IgD-negative memory B cell (primary cell): ENCODE measurements at regions not wholly inside any gene's neighbourhood (a gene's known extent, or its start where the extent isn't known, plus 50 kb on each side); places are given as distances from the start of the nearest gene placed in this dataset.
A peak's percentile ranks its signal among the peaks of the same experiment; 100 is the strongest.

Source experiments
- H3K27ac Mint-ChIP-seq, 3 donors: one replicate each; pipeline ENCODE4 v1.8.0; 2020 to 2022; ENCODE audit warnings: mild to moderate bottlenecking in 3 of 3, mixed read lengths in 3 of 3, moderate library complexity in 1 of 3
- H3K27me3 Mint-ChIP-seq: one replicate; pipeline ENCODE4 v1.8.0; 2021; ENCODE audit warnings: mixed read lengths
- H3K36me3 Mint-ChIP-seq: one replicate; pipeline ENCODE4 v1.8.0; 2020; ENCODE audit warnings: mild to moderate bottlenecking, mixed read lengths
- H3K4me1 Mint-ChIP-seq, 3 donors: one replicate each; pipeline ENCODE4 v1.8.0; 2020 to 2022; ENCODE audit warnings: mixed read lengths in 3 of 3, mild to moderate bottlenecking in 1 of 3
- H3K4me3 Mint-ChIP-seq, 4 donors: one replicate each; pipeline ENCODE4 v1.8.0; 2020 to 2022; ENCODE audit warnings: mild to moderate bottlenecking in 4 of 4, mixed read lengths in 4 of 4, moderate library complexity in 3 of 4
- H3K9me3 Mint-ChIP-seq, 3 donors: one replicate each; pipeline ENCODE4 v1.8.0; 2020 to 2021; ENCODE audit warnings: mixed read lengths in 3 of 3, mild to moderate bottlenecking in 1 of 3

GRCh38 chr4:184293552-184293951 lies 75.9 kb upstream of the ENPP6 start:
- peaks cover 4 to 13% (median 6%) of the 10 kb centered on the region in 3 donors for H3K4me1 Mint-ChIP-seq
- H3K9me3 Mint-ChIP-seq: no peaks in the 10 kb centered on the region
- H3K27me3 Mint-ChIP-seq: no peaks in the 10 kb centered on the region
- no peak overlapping the region for H3K4me3 Mint-ChIP-seq
- no peaks in the 10 kb centered on the region for H3K36me3 Mint-ChIP-seq
- no peak overlapping the region for H3K27ac Mint-ChIP-seq

- peaks cover 11 to 19% (median 13%) of the 10 kb centered on the region in 3 donors for H3K4me1 Mint-ChIP-seq
Measured at GRCh38 chr4:184292877-184293276, 75.2 kb upstream of the ENPP6 start.

DNA sequence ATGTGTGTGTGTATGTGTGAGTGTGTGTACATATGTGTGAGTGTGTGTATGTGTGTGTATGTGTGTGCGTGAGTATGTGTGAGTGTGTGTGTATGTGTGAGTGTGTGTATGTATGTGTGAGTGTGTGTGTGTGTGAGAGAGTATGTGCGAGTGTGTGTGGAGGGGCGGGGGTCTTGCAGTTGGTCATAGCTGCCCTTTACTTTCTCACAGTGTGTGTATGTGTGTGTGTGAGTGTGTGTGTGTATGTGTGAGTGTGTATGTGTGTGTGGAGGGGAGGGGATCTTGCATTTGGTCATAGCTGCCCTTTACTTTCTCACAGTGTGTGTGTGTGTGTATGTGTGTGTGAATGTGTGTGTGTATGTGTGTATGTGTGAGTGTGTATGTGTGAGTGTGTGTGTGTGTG lies 74.8 kb upstream of the ENPP6 start:
- Mint-ChIP-seq H3K9me3 (no peaks in the 10 kb centered on the region), H3K4me1 (peaks cover 15 to 23% (median 17%) of the 10 kb centered on the region in 3 donors), H3K4me3 (no peak overlapping the region), H3K27ac (no peak overlapping the region), H3K36me3 (no peaks in the 10 kb centered on the region), H3K27me3 (no peaks in the 10 kb centered on the region)

More at GRCh38 chr4:184292877-184293276, 75.2 kb upstream of the ENPP6 start:
- Mint-ChIP-seq H3K4me3 (no peak overlapping the region), H3K27me3 (no peaks in the 10 kb centered on the region), H3K27ac (no peak overlapping the region), H3K36me3 (no peaks in the 10 kb centered on the region), H3K9me3 (no peaks in the 10 kb centered on the region)

DNA sequence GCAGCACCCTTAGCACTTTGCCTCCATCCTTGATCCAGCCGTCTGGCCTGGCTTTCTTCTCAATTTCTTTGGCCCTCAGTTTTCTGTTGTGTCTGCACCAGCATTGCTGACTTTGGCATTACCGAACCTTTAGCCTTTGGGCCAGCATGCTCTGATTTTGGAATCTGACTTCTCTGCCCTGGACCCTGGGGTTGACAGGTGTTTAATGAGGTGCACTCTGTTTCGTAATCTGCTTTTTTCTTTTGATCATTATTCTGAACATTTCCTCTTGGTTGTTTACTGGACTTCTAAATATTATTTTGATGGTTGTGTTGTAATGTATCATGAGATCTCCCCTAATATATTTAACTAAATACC lies 71.5 kb upstream of the ENPP6 start:
- Mint-ChIP-seq H3K9me3 (no peaks in the 10 kb centered on the region), H3K36me3 (no peaks in the 10 kb centered on the region), H3K27me3 (no peaks in the 10 kb centered on the region), H3K4me3 (peak overlapping the region in 1 of 4 donors; percentile 90), H3K4me1 (peaks cover 29 to 37% (median 32%) of the 10 kb centered on the region in 3 donors), H3K27ac (peak overlapping the region in 1 of 3 donors; percentile 71)

DNA sequence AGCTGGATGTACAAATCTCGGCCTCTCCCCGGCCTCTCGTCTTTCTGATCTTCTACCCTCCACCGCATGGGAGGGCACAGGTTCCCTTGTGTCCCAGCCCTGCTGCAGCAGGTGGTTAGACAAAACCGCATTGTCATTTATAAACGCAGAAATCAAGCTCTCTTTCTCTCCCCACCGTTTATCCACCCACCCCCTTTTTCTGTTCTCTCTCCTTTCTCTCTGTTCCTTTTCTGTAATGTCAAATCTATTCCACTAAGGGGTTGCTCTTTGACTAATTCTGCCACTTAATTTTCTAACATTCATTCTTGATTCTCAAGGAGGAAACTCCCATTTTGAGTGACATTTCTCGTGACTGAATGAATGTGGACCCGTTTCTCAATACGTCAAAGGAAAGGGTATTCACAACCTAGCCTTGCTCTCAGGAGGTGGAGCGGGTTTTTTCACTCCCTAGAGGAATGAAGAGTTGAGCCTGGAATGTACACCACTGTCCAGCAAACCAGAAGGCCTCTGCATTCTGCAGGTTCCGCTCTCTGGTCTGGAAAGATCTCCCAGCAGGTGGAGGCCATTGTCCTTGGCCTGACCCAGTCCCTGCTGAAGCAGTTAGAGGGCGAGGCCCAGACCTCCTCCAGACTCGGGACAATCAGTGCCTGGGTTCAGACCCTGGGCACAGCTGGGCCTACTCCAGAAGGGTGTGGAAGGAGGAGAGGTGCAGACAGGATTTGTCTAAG lies 70.9 kb upstream of the ENPP6 start:
- peak overlapping the region; percentile 1 to 91 (median 80) for H3K4me3 Mint-ChIP-seq
- peak overlapping the region in 1 of 3 donors; percentile 71 for H3K27ac Mint-ChIP-seq

DNA sequence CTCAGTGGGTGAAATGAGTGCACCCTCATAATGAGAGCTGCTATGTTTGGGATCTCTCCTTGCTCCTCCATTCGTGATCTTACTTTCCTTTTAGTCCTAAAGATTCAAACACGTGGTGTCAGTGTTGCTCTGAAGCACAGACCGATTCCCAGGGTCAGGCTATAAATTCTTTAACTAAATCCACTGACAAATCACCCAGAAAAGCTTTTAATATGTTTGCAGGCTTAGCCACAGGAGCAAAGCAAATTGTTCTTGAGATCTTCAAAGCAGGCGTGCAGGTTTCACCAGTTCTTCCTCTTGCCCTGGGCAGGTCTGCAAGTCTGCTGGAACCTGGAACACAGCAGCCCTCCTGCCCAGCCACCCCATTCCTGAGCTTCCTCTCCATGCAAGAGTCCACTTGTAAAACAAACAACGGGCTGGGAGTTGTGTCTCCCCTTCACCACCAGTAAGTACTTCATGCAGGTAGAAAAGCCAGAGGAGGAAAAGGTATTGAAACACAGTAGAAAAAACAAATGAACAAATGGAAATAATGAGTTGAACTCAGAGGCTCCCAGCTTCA lies 70.1 kb upstream of the ENPP6 start:
- H3K36me3 Mint-ChIP-seq: no peaks in the 10 kb centered on the region
- H3K27ac Mint-ChIP-seq: peak overlapping the region in 1 of 3 donors; percentile 85
- no peaks in the 10 kb centered on the region for H3K27me3 Mint-ChIP-seq
- peak overlapping the region; percentile 1 to 91 (median 80) for H3K4me3 Mint-ChIP-seq
- H3K4me1 Mint-ChIP-seq: peaks cover 39 to 44% (median 42%) of the 10 kb centered on the region in 3 donors
- H3K9me3 Mint-ChIP-seq: no peaks in the 10 kb centered on the region

More for the DNA sequence above, 70.9 kb upstream of the ENPP6 start:
- Mint-ChIP-seq H3K4me1 (peaks cover 31 to 37% (median 34%) of the 10 kb centered on the region in 3 donors), H3K9me3 (no peaks in the 10 kb centered on the region), H3K36me3 (no peaks in the 10 kb centered on the region), H3K27me3 (no peaks in the 10 kb centered on the region)

- H3K27ac Mint-ChIP-seq: no peak overlapping the region
- no peaks in the 10 kb centered on the region for H3K36me3 Mint-ChIP-seq
- no peaks in the 10 kb centered on the region for H3K27me3 Mint-ChIP-seq
- H3K4me3 Mint-ChIP-seq: no peak overlapping the region
- H3K9me3 Mint-ChIP-seq: no peaks in the 10 kb centered on the region
- H3K4me1 Mint-ChIP-seq: peaks cover 51 to 58% (median 56%) of the 10 kb centered on the region in 3 donors
Measured at GRCh38 chr4:184286358-184286757, 68.7 kb upstream of the ENPP6 start.

GRCh38 chr4:184284742-184285141 lies 67.1 kb upstream of the ENPP6 start:
- peak overlapping the region in 3 of 4 donors; percentile 0 to 30 (median 22) for H3K4me3 Mint-ChIP-seq
- H3K9me3 Mint-ChIP-seq: no peaks in the 10 kb centered on the region
- peak overlapping the region in 2 of 3 donors; percentile 15 to 71 for H3K27ac Mint-ChIP-seq
- peaks cover 65 to 72% (median 70%) of the 10 kb centered on the region in 3 donors for H3K4me1 Mint-ChIP-seq
- H3K36me3 Mint-ChIP-seq: no peaks in the 10 kb centered on the region
- H3K27me3 Mint-ChIP-seq: no peaks in the 10 kb centered on the region

DNA sequence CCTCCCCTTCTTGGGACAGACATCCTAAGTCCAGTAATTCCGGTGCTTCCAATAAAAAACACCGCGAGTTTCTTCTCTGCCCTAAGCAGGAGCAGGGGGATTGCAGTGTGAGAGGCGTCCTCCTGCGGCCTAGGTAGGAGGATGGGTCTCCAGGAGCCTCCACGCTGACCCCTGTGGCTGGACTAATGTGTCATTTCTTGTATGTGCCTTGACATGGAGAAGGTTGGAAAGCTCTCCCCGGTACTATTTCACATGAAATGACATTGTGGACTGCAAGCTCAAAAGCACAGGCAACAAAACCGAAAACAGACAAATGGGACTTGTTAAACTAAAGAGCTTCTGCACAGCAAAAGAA lies 66.6 kb upstream of the ENPP6 start:
- H3K27ac Mint-ChIP-seq: peak overlapping the region in 2 of 3 donors; percentile 15 to 71
- no peaks in the 10 kb centered on the region for H3K27me3 Mint-ChIP-seq
- H3K4me3 Mint-ChIP-seq: peak overlapping the region in 2 of 4 donors; percentile 22 to 38
- H3K4me1 Mint-ChIP-seq: peaks cover 68 to 74% (median 68%) of the 10 kb centered on the region in 3 donors
- no peaks in the 10 kb centered on the region for H3K36me3 Mint-ChIP-seq
- no peaks in the 10 kb centered on the region for H3K9me3 Mint-ChIP-seq

DNA sequence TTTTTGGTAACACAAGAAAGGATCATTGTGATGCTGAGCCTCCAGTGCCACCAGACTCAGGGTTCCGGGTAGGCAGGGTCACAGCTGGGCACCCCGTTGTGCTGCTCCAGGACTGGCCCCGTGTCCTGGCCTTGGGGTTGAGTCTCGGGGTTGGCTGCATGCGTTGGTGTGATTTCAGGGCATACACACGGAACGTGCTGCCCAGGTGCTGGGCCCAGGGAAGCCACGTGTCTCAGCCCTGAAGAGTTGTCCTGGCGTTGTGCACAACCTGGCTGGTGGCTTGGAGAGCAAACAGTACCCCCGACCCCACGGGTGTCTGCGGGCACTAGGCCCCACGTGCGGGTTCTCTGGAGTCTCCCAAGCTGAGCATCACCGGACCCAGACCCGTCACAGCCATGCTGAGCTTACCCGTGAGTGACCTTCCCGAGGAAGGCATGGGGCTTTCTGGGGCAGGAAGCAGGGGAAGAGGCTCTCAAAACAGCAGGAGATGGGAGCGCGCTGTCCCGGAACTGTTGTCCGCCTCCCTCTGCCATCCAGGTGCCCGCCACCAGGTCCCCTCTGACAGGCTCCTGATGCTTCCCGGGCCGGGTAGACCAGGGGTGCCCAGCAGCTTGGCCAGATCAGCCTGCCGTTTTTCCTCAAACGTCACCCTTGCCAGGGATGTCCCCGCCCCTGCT lies 66.1 kb upstream of the ENPP6 start:
- Mint-ChIP-seq H3K4me1 (peaks cover 65 to 70% (median 69%) of the 10 kb centered on the region in 3 donors), H3K4me3 (peak overlapping the region; percentile 41 to 90 (median 52)), H3K9me3 (no peaks in the 10 kb centered on the region), H3K27me3 (no peaks in the 10 kb centered on the region), H3K36me3 (no peaks in the 10 kb centered on the region), H3K27ac (peak overlapping the region; percentile 27 to 94 (median 48))

- H3K36me3 Mint-ChIP-seq: no peaks in the 10 kb centered on the region
- peak overlapping the region; percentile 27 to 94 (median 86) for H3K27ac Mint-ChIP-seq
- H3K9me3 Mint-ChIP-seq: no peaks in the 10 kb centered on the region
- no peaks in the 10 kb centered on the region for H3K27me3 Mint-ChIP-seq
- H3K4me3 Mint-ChIP-seq: peak overlapping the region; percentile 41 to 90 (median 52)
- H3K4me1 Mint-ChIP-seq: peaks cover 58 to 63% (median 62%) of the 10 kb centered on the region in 3 donors
Measured at GRCh38 chr4:184282895-184283654, 65.4 kb upstream of the ENPP6 start.

DNA sequence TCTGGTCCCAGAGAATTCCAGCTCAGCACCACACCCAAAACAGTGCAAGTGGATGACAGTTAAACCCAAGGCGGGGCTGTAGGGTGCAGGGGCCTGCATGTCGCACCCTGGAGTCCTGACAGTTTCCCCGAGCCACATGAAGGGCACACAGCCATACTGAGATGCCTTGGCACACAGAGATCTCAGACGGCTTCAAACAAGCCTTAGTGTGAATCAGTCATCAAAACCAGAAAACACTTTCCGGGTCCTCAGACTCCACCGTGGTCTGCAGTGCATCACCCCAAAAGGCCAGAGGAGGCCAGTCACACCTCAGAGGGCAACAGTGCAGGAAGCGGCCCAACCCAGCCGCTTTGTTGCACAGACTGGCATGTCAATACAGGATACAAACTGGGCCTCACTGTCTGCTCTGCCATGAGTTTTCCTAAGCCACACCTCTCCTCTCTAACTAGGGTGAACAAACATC lies 64.6 kb upstream of the ENPP6 start:
- no peaks in the 10 kb centered on the region for H3K27me3 Mint-ChIP-seq
- peaks cover 0 to 7% (median 5%) of the 10 kb centered on the region in 3 donors for H3K9me3 Mint-ChIP-seq
- H3K27ac Mint-ChIP-seq: peak overlapping the region in 2 of 3 donors; percentile 92 to 94
- no peaks in the 10 kb centered on the region for H3K36me3 Mint-ChIP-seq
- peak overlapping the region in 2 of 4 donors; percentile 59 to 90 for H3K4me3 Mint-ChIP-seq
- H3K4me1 Mint-ChIP-seq: peaks cover 52 to 56% (median 55%) of the 10 kb centered on the region in 3 donors

DNA sequence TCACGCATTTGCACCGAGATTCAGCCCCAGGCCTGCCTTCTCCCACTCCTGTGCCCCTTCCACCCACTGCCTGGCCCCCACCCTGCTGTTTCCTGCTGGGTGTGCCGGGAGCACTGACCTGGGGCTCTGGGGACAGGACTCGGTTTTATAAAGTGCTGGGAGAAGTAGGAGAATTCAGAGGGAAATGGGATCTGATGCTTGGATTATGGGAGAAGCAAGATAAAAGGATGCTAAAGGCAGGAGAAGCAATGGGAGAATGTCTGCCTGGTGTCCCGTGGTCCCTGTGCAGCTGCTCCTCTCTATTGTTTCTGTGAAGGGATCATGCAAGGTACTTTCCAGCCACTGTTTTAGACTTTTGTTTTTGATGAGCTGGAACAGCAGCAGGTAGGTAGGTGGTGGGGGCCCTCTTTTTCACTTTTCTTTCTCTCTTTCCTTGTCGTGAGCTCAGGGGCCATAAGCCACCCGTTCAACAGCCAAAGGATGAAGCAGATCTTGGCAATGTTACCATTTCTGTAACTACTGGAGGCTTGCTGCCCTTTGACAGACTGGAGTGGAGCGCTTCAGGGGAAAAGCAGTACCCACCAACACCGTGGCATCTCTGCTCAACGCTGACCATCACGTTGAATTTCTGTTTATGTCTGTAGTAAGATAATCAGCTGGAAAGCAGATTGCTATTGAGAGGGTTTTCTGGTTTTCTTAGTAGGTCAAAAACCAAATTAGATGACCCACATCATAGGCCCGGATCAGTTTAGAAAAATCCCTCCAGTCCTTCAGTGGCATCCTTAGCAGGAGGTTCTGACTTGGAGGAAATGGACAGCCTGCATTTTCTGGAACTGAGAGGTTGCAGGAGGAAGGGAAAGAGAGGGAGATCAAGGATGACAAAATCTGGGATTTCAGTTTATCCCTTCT lies 63.8 kb upstream of the ENPP6 start:
- Mint-ChIP-seq H3K4me3 (peak overlapping the region in 3 of 4 donors; percentile 8 to 85 (median 14)), H3K4me1 (peaks cover 52 to 56% (median 53%) of the 10 kb centered on the region in 3 donors), H3K27ac (peak overlapping the region; percentile 87 to 94 (median 92)), H3K9me3 (peaks cover 1 to 11% (median 9%) of the 10 kb centered on the region in 3 donors), H3K36me3 (no peaks in the 10 kb centered on the region), H3K27me3 (no peaks in the 10 kb centered on the region)
